HG03095 (cell line): ENCODE measurements at regions not wholly inside any gene's neighbourhood (a gene's known extent, or its start where the extent isn't known, plus 50 kb on each side); places are given as distances from the start of the nearest gene placed in this dataset.

Source experiments
- ATAC-seq: cut with Tn5 transposase; IDR thresholded peaks from one replicate; pipeline ENCODE4 v1.9.1; 2021; ENCODE audit warnings: moderate library complexity; ENCODE audit not compliant: unreplicated experiment

DNA sequence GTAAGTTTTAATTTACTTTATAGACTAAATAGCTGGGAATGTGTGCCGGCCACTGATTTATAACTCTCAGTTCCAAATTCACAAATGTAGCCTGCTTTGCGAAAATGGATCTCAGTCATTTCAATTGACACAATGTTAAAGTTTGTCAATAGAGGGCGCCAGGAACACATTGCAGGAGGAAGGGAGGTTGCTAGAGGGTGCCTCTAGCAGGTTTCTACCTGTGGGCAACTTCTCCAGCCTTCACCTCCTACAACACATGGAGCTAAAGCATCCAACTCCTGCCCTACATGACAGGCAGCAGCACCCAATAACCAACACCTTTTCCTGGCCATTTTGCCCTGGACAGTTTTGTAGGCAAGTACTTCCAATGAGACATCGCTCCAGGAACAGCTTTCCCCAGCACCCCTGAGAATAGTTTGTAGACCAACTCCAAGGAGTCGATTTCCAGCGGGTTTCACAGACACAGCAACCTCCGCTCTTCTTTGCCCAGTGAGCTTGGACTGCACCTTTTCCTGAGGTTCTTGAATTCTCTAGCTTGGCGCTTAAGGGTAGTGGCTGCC is 784.8 kb upstream of the CDH2 start:
- ATAC-seq = no peak

DNA sequence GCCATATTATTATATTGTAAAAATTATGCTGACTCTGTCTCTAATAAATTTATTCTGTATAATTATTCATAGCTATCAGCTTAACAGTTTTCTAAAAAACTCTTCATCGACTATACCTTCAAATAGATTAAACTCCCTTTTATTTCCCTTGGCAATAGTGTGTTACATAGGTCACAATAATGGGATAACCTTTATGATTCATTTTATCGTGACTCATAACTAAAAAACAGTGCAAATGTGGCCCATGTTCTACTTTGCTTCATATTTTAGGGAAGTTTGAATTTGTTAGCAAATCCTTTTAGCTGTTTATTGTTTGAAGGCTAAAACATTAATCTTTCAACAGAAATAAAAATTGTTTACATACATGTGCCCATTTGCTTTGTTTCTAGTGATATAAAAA is 783.2 kb upstream of the CDH2 start:
- no peak for ATAC-seq

DNA sequence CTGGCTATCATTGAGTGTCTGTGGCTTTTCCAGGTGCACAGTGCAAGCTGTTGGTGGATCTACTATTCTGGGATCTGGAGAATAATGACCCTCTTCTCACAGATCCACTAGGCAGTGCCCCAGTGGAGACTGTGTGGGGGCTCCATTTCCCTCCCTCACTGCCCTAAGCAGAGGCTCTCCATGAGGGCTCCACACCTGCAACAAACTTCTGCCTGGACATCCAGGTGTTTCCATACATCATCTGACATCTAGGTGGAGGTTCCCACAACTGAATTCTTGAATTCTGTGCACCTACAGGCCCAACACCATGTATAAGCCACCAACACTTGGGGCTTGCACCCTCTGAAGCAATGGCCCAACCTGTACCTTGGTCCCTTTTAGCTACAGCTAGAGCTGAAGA is 775.4 kb upstream of the CDH2 start:
- no peak for ATAC-seq

DNA sequence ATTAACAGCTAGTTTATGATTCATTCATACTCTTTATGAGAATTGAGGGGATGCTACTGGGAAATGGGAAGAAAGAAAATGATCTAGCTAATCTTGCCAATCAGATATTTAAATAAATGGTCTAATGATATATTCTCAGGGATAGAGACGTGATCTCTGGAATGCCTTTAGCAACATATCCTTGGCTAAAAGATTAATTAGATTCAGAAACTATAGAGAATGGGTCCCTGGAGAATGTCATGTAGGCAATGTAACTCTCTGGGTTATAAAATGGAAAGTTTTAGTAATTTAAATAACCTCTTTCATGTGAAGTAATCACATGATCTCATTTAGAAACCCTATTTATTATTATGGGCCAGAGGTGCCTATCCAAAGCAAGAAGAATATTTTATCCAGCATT is 771.0 kb upstream of the CDH2 start:
- ATAC-seq = no peak

DNA sequence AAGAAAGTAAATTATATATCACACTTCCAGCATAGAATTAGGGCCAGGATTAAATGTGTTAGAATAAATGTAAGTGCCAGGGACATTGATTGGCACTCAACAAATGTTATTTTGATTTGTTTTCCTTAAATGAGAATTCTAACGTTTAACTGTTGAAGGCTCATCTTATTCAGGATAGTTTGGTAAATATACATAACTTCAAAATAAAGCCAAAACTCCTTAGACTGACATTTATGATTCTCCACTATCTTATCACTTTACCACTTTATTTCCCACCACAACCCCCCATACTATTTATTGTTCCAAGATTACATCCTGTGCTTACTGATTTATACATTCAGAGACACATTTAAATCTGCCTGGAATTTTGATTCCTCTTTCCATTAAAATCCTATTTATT is 769.5 kb upstream of the CDH2 start:
- ATAC-seq = no peak

DNA sequence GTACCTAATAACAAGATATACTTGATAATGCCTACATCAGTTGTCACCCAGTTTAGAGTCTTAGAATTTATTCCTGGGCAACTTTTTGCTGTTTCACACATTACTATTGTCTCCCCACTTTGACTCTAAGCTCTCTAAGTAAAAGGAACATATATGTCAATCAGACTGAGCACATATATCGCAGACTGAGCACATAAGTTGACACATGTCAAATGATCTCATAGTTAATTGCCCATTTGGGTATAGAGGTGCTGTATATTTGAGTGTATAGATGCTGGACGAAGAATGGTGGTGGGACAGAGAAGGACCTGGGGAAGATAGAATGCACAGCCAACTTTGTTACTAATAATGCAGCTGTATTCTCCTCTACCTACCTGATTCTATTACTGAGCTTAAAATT is 746.0 kb upstream of the CDH2 start:
- ATAC-seq = no peak

DNA sequence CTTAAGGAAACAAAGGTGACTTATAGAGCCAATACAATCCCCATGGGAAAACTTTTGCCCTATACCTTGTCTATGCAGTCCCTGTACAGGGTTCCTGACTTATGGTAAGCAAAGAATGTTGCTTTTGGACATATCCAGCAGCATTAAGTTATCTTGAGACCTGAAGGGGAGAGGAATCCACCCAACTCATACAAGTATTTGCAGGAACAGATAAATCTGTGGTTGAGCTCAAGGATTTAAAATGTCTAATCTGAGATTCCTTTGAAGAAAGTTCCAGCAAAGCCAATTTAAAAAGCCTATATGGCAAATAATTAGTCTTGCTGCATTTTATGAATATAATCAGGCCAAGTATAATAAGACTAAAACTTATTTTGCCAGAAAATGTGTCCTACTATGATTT is 739.5 kb upstream of the CDH2 start:
- no peak for ATAC-seq

DNA sequence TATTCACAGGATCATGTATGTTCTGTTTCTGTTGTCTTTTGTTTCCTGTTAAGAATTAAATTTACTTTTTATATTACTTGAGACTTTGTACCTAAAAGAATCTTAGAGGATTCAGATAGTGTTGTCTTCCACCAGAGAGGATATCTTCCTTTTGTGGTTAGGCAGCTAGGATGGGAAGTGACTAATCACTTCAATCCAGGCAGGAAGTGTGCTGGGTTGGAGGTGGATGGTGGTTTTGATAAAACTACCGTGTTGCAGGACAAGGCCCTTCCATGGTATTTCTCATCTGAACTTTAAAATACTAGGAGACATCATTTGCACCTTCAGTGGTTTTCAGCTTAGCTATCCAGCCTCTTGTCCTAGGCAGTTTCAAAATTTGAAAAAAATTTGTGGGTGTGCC is 728.6 kb upstream of the CDH2 start:
- ATAC-seq = no peak

- no peak for ATAC-seq
Observed at GRCh38 chr18:28904789-28905364, 727.9 kb upstream of the CDH2 start.

- no peak for ATAC-seq
Observed at GRCh38 chr18:28903306-28903705, 726.4 kb upstream of the CDH2 start.

- ATAC-seq = no peak
Observed at GRCh38 chr18:28890791-28891190, 713.9 kb upstream of the CDH2 start.

- ATAC-seq = no peak
Observed at GRCh38 chr18:28884304-28884703, 707.4 kb upstream of the CDH2 start.

- no peak for ATAC-seq
Observed at GRCh38 chr18:28880856-28881255, 703.9 kb upstream of the CDH2 start.

DNA sequence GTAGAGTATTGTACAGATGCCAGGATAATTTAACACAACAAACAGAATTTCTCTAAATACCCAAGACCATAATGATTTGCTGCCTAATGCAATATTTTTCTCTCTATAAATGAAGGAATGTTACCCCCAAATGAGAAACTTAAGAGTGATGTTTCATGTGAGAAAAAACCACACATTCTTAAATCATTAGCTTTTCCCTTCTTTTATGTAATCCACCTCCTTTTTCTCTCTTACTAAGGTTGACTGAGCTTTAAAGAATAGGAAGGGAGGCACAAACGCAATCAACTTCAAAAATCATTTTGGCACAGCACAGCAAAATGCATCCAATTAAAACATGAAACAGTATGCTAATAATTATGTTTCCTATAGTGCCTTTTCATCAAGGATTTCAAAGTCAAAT is 698.1 kb upstream of the CDH2 start:
- ATAC-seq = no peak

GRCh38 chr18:28863396-28863795 is 686.5 kb upstream of the CDH2 start:
- no peak for ATAC-seq

DNA sequence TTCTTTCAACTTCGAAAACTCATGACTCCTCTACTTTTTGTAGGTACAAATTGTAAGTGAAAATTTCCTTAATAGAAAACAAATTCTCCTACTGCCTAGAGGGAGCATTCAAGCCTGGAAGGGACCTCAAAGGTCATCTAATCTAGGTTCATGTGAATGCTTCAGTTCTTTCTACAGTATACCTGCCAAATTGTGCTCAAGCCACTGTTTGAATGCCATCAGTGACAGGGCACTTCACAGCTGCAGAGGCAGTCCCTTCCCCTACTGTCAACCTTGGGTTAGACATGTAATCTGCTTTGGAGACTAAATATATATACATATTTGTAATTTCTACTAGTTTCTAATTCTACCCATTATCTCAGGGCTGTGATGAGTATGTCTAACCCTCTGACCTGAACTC is 681.3 kb upstream of the CDH2 start:
- ATAC-seq = no peak

DNA sequence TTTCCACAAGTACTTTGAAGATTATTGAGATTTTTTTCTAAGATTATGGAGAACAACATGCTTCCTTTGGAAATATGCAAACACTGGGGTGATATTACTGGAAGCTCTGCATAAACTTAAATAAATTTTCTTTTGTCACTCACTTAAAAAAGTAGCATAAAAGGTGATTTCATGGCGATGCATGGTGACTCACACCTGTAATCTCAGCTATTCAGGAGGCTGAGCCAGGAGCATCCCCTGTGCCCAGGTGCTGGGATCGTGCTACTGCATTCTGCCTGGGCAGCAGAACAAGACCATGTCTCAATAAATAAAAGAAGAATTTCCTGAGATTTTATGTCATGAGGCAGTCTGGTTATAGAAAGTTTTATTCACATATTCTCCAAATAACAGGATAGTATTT is 679.1 kb upstream of the CDH2 start:
- ATAC-seq = no peak

- no peak for ATAC-seq
Observed at GRCh38 chr18:28855524-28855923, 678.6 kb upstream of the CDH2 start.

- ATAC-seq = no peak
Observed at GRCh38 chr18:28854964-28855363, 678.0 kb upstream of the CDH2 start.

DNA sequence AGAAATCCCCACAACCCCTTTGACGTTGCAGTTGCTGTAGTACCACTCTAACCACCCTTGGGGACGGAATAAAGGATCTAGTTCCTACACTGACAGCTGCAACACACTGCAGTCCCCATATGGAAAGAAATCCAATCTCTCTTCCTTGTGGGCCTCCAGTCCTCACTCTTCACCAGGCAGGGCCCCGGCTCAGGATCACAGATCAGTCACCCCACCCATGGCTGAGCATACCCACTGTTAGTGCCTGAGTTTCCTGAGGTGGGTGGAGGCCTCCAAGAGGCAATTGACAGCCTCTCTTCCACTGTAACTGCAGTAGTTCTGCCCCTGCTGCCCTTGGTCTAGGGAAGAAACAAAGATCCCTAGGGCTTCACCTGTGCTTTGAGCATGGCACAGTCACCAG is 670.0 kb upstream of the CDH2 start:
- no peak for ATAC-seq

- ATAC-seq = no peak
Observed at GRCh38 chr18:28837100-28837499, 660.2 kb upstream of the CDH2 start.

DNA sequence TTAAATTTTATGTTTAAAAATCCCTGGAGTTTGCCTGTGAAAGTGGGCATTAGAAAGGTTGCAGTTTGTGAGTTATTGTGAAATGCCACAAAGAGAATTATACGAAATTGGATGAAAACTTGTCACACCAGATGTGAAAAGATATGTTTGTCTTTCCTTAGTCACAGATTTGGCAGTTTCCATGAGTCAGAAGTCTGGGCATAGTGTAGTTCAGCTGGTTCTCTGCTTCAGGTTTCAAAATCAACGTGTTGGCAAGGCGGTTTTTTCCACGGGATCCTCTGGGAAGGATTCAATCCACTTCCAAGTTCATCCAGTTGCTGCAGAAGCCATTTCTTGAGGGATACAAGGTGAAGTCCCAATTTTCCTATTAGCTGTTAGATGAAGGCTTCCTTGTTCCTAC is 658.0 kb upstream of the CDH2 start:
- no peak for ATAC-seq

- no peak for ATAC-seq
Observed at GRCh38 chr18:28831908-28832307, 655.0 kb upstream of the CDH2 start.
